ENCODE measurements at regions not wholly inside any gene's neighbourhood (a gene's known extent, or its start where the extent isn't known, plus 50 kb on each side); places are given as distances from the start of the nearest gene placed in this dataset.

DNA sequence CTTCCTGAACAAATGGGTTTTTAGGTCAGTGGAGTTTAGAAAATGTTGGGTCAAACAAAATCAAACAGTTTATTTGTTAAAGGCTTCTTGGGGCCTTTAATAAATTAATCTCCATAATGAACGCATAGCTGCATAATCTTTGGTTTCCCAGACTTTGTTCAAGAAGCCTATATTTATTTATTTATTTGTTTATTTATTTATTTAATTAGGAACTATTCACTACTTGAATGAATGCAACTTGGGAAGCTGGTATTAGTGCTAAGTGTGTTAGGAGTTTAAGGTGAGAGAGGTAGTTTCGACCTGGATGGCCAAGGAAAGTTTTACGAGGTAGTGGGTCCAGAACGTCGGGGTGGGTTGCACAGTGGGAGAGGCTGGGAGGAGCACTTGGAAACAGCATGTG, 281.9 kb upstream of the C2CD4B start:
- TF ChIP-seq, protein P1, sequence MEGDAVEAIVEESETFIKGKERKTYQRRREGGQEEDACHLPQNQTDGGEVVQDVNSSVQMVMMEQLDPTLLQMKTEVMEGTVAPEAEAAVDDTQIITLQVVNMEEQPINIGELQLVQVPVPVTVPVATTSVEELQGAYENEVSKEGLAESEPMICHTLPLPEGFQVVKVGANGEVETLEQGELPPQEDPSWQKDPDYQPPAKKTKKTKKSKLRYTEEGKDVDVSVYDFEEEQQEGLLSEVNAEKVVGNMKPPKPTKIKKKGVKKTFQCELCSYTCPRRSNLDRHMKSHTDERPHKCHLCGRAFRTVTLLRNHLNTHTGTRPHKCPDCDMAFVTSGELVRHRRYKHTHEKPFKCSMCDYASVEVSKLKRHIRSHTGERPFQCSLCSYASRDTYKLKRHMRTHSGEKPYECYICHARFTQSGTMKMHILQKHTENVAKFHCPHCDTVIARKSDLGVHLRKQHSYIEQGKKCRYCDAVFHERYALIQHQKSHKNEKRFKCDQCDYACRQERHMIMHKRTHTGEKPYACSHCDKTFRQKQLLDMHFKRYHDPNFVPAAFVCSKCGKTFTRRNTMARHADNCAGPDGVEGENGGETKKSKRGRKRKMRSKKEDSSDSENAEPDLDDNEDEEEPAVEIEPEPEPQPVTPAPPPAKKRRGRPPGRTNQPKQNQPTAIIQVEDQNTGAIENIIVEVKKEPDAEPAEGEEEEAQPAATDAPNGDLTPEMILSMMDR (IDR thresholded peaks at IDR 0.05; ENCODE audit: control insufficient read depth, insufficient read depth, low read depth, low read length, missing control alignments), result no peak
- DNase-seq (ENCODE audit: low read depth), result no peak
- no peak overlapping the region for H3K4me3 ChIP-seq (ENCODE audit: control insufficient read depth, low read depth, low read length)

GRCh38 chr15:62447742-62448141, 282.7 kb upstream of the C2CD4B start:
- DNase-seq (ENCODE audit: low read depth), result no peak
- TF ChIP-seq, protein P1 (IDR thresholded peaks at IDR 0.05; ENCODE audit: control insufficient read depth, insufficient read depth, low read depth, low read length, missing control alignments), result no peak
- no peak overlapping the region for H3K4me3 ChIP-seq (ENCODE audit: control insufficient read depth, low read depth, low read length)

DNA sequence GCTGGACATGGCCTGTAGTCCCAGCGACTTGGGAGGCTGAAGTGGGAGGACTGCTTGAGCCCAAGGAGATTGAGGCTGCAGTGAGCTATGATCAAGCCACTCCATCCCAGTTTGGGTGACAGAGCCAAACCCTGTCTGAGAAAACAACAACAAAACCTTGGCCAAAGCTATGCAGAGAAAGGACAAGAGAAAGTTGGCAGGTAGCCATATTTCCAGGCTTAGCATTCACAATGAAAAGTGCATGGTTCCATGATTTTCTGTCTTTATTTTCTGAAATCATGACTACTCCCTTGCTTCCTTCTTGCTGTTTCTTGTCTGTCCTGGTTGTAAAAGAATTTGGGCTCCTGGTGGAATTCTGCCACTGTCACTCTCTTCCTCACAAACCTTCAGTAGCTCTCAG, 284.6 kb upstream of the C2CD4B start:
- no peak overlapping the region for H3K4me3 ChIP-seq (ENCODE audit: control insufficient read depth, low read depth, low read length)
- TF ChIP-seq, protein P1 (IDR thresholded peaks at IDR 0.05; ENCODE audit: control insufficient read depth, insufficient read depth, low read depth, low read length, missing control alignments), result no peak
- DNase-seq (ENCODE audit: low read depth), result no peak

GRCh38 chr15:62450061-62450460, 285.0 kb upstream of the C2CD4B start:
- TF ChIP-seq, protein P1 (IDR thresholded peaks at IDR 0.05; ENCODE audit: control insufficient read depth, insufficient read depth, low read depth, low read length, missing control alignments), result no peak
- DNase-seq (ENCODE audit: low read depth), result no peak
- H3K4me3 ChIP-seq (ENCODE audit: control insufficient read depth, low read depth, low read length), result no peak overlapping the region

DNA sequence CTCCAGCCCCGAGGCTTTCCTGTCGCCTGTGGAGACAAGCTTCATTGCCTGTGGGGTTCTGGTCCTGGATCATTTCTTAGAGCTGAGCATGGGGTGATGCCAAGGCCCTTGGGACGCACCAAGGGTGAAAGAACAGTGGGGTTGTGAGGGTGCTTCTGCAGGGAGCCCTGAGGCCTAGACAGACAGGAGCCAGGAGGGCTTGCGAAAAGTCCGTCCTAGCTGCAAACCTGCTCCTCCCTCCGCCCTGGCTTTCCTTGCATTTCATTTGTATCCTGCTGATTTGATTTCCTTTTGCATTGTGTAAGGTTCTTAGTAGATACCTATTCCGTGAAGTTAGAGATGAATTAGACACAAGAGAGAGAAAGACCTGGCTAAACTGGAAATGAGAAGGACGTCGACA, 286.9 kb upstream of the C2CD4B start:
- TF ChIP-seq, protein P1 (IDR thresholded peaks at IDR 0.05; ENCODE audit: control insufficient read depth, insufficient read depth, low read depth, low read length, missing control alignments), result no peak
- no peak for DNase-seq (ENCODE audit: low read depth)
- no peak overlapping the region for H3K4me3 ChIP-seq (ENCODE audit: control insufficient read depth, low read depth, low read length)

GRCh38 chr15:62452667-62453066, 287.6 kb upstream of the C2CD4B start:
- no peak for DNase-seq (ENCODE audit: low read depth)
- no peak overlapping the region for H3K4me3 ChIP-seq (ENCODE audit: control insufficient read depth, low read depth, low read length)
- TF ChIP-seq, protein P1 (IDR thresholded peaks at IDR 0.05; ENCODE audit: control insufficient read depth, insufficient read depth, low read depth, low read length, missing control alignments), result no peak

DNA sequence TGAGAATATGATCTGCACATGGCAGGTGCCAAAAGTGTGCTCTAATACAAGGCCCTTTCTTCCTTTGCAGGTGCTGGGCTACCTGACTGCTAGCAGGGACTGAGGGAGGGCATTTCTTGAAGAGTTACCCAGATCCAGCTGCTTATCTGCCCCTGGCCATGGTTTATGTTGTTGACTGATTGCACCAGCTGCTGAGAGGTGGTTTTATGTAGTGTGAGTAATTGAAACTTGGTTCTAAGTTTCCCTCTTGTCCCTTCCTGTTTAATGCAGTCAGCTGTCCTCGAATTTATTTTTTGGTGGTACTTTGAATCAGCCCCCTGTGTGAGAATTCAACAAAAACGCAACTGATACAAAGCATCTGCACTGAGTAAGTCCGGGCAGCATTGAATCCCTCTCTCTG, 288.3 kb upstream of the C2CD4B start:
- H3K4me3 ChIP-seq (ENCODE audit: control insufficient read depth, low read depth, low read length), result no peak overlapping the region
- DNase-seq (ENCODE audit: low read depth), result no peak

More for the DNA sequence above, 288.3 kb upstream of the C2CD4B start:
- TF ChIP-seq, protein P1 (IDR thresholded peaks at IDR 0.05; ENCODE audit: control insufficient read depth, insufficient read depth, low read depth, low read length, missing control alignments), result no peak

Measured in AG09309 (cell line).